ENCODE measurements at regions not wholly inside any gene's neighbourhood (a gene's known extent, or its start where the extent isn't known, plus 50 kb on each side); places are given as distances from the start of the nearest gene placed in this dataset.

DNA sequence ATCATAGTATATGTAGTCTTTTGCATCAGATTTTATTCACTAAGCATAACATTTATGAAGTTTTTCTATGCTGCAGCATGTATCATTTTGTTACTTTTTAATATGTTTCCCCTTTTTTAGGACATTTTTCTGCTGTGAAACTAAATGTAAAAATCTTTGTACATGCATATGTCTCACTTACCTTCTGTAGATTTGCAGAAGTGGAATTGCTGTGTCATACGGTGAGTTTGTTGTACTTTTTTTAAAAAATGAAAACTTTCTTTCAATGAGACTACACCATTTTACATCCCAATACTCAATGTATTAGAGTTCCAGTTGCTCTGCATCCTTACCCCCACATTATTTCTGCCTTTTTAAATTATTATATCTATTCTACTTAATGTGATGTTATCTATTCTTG is 868.9 kb downstream of the PDHA2 start:
- POLR2A ChIA-PET = no interaction called here
- Histone ChIP-seq H3K9ac (ENCODE audit: low read length) (no peak overlapping the region), H3K27me3 (ENCODE audit: insufficient read depth, low read length) (no peaks in the 10 kb centered on the region), H3K4me1 (ENCODE audit: control insufficient read depth in 1 of 2, insufficient read depth in 2 of 2, low read length in 2 of 2) (no peaks in the 10 kb centered on the region), H3K4me2 (ENCODE audit: low read length) (no peak overlapping the region), H2AFZ (ENCODE audit: low read depth, low read length, poor library complexity, severe bottlenecking) (no peak overlapping the region), H3K4me3 (replicated peaks in 1 of 2; ENCODE audit: low read depth in 1 of 2, low read length in 2 of 2) (no peak overlapping the region), H3K79me2 (ENCODE audit: insufficient read depth, low read length) (no peaks in the 10 kb centered on the region), H3K36me3 (ENCODE audit: control insufficient read depth in 1 of 2, insufficient read depth in 2 of 2, low read length in 2 of 2) (no peaks in the 10 kb centered on the region), H3K9me2 (ENCODE audit: insufficient read depth) (peaks cover 3% of the 10 kb centered on the region; the same call in 1 of the 2 replicates), H4K20me1 (ENCODE audit: insufficient read depth) (no peaks in the 10 kb centered on the region), H3K9me3 (ENCODE audit: control insufficient read depth in 1 of 2, insufficient read depth in 1 of 2, low read depth in 1 of 2, low read length in 2 of 2) (no peaks in the 10 kb centered on the region), H3K27ac (ENCODE audit: low read depth, low read length) (no peak overlapping the region)
- BruUV-seq (replicated peaks) = no TSS peak
- RAD21 ChIA-PET (ENCODE audit: low non-redundant PET in 1 of 2, low total read pairs in 2 of 2, uncharacterized antibody in 2 of 2, unreplicated experiment in 2 of 2) = no interaction called here
- intact Hi-C loops (cut with micrococcal nuclease) = no loop called here
- DNase-seq (ENCODE audit: low read depth, low spot score) (no peak), ATAC-seq (no peak)
- CTCF ChIA-PET = no interaction called here
- TF ChIP-seq EZH2phosphoT487 (IDR thresholded peaks at IDR 0.05; ENCODE audit: borderline replicate concordance) (no peak), FOSL1 (IDR thresholded peaks at IDR 0.05; ENCODE audit: low read depth) (no peak), ZNF274 (IDR thresholded peaks at IDR 0.05; ENCODE audit: low read depth, low read length) (no peak), ZBTB33 (IDR thresholded peaks at IDR 0.05; ENCODE audit: extremely low read depth, insufficient replicate concordance, low read length) (no peak), SIN3A (IDR thresholded peaks at IDR 0.05; ENCODE audit: low read depth) (no peak), YY1 (IDR thresholded peaks at IDR 0.05; ENCODE audit: extremely low read depth, insufficient replicate concordance, low read depth, low read length) (no peak), CEBPB (IDR thresholded peaks at IDR 0.05; ENCODE audit: low read depth) (no peak), ATF3 (IDR thresholded peaks at IDR 0.05) (no peak), ELF1 (IDR thresholded peaks at IDR 0.05; ENCODE audit: borderline replicate concordance, low read depth) (no peak), TCF7L2 (IDR thresholded peaks at IDR 0.05; ENCODE audit: borderline replicate concordance, extremely low read depth, insufficient read depth, insufficient read length) (no peak), POLR2A (IDR thresholded peaks at IDR 0.05; ENCODE audit: borderline replicate concordance, extremely low read depth, insufficient read depth, insufficient read length) (no peak), EGR1 (IDR thresholded peaks at IDR 0.05; ENCODE audit: low read depth) (no peak), SP1 (IDR thresholded peaks at IDR 0.05; ENCODE audit: low read depth) (no peak), ZFX (IDR thresholded peaks at IDR 0.05) (no peak)
- TF ChIP-seq, protein P1, sequence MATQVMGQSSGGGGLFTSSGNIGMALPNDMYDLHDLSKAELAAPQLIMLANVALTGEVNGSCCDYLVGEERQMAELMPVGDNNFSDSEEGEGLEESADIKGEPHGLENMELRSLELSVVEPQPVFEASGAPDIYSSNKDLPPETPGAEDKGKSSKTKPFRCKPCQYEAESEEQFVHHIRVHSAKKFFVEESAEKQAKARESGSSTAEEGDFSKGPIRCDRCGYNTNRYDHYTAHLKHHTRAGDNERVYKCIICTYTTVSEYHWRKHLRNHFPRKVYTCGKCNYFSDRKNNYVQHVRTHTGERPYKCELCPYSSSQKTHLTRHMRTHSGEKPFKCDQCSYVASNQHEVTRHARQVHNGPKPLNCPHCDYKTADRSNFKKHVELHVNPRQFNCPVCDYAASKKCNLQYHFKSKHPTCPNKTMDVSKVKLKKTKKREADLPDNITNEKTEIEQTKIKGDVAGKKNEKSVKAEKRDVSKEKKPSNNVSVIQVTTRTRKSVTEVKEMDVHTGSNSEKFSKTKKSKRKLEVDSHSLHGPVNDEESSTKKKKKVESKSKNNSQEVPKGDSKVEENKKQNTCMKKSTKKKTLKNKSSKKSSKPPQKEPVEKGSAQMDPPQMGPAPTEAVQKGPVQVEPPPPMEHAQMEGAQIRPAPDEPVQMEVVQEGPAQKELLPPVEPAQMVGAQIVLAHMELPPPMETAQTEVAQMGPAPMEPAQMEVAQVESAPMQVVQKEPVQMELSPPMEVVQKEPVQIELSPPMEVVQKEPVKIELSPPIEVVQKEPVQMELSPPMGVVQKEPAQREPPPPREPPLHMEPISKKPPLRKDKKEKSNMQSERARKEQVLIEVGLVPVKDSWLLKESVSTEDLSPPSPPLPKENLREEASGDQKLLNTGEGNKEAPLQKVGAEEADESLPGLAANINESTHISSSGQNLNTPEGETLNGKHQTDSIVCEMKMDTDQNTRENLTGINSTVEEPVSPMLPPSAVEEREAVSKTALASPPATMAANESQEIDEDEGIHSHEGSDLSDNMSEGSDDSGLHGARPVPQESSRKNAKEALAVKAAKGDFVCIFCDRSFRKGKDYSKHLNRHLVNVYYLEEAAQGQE (IDR thresholded peaks at IDR 0.05; ENCODE audit: low read depth) = no peak
